Colonic mucosa (tissue), 4 donors: ENCODE measurements at regions not wholly inside any gene's neighbourhood (a gene's known extent, or its start where the extent isn't known, plus 50 kb on each side); places are given as distances from the start of the nearest gene placed in this dataset.

Source experiments
- DNase-seq: peaks from one replicate; pipeline ENCODE4 v3.0.0-alpha.2; 2020
- H3K27ac ChIP-seq: fragments of 200-600 bp; one replicate; pipeline ENCODE4 v1.8.0; 2021
- H3K27me3 ChIP-seq: fragments of 200-600 bp; one replicate; pipeline ENCODE4 v1.8.0; 2021
- H3K36me3 ChIP-seq: fragments of 200-600 bp; one replicate; pipeline ENCODE4 v1.8.0; 2021
- H3K4me1 ChIP-seq: fragments of 200-600 bp; one replicate; pipeline ENCODE4 v1.8.0; 2021; ENCODE audit warnings: mild to moderate bottlenecking
- H3K4me3 ChIP-seq: fragments of 200-600 bp; one replicate; pipeline ENCODE4 v1.8.0; 2021
- H3K9ac ChIP-seq, 2 donors: one replicate each; pipeline ENCODE4 v1.7.0; 2013; ENCODE audit warnings: control low read depth in 2 of 2, low read depth in 2 of 2, low read length in 2 of 2
- H3K9me3 ChIP-seq: fragments of 200-600 bp; one replicate; pipeline ENCODE4 v1.8.0; 2021
- intact Hi-C: fragments of 100-400 bp; cut with DNase I; formaldehyde crosslinking; loops from one replicate; pipeline ENCODE4 v1.14.1; 2022
- TF ChIP-seq, protein P1 (sequence below): fragments of 200-600 bp; IDR thresholded peaks from one replicate; pipeline ENCODE4 v1.8.0; 2022; ENCODE audit warnings: antibody characterized with exemption, mild to moderate bottlenecking
- donor health status: healthy.
- donor health status: DM: no; HTN: no; CAD: no.
- donor health status: DM: no; HTN: no; CAD: no.

- intact Hi-C loops, result no loop called here
- H3K9me3 ChIP-seq, result no peaks in the 10 kb centered on the region
- TF ChIP-seq, protein P1, sequence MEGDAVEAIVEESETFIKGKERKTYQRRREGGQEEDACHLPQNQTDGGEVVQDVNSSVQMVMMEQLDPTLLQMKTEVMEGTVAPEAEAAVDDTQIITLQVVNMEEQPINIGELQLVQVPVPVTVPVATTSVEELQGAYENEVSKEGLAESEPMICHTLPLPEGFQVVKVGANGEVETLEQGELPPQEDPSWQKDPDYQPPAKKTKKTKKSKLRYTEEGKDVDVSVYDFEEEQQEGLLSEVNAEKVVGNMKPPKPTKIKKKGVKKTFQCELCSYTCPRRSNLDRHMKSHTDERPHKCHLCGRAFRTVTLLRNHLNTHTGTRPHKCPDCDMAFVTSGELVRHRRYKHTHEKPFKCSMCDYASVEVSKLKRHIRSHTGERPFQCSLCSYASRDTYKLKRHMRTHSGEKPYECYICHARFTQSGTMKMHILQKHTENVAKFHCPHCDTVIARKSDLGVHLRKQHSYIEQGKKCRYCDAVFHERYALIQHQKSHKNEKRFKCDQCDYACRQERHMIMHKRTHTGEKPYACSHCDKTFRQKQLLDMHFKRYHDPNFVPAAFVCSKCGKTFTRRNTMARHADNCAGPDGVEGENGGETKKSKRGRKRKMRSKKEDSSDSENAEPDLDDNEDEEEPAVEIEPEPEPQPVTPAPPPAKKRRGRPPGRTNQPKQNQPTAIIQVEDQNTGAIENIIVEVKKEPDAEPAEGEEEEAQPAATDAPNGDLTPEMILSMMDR, result no peak
- no peak for DNase-seq
- no peaks in the 10 kb centered on the region for H3K27me3 ChIP-seq
- H3K27ac ChIP-seq, result no peak overlapping the region
- no peaks in the 10 kb centered on the region for H3K4me1 ChIP-seq
- H3K36me3 ChIP-seq, result no peaks in the 10 kb centered on the region
- no peak overlapping the region for H3K9ac ChIP-seq
- H3K4me3 ChIP-seq, result no peak overlapping the region
These were observed 228.8 kb downstream of the DHX35 start for GRCh38 chr20:39190666-39191570.

DNA sequence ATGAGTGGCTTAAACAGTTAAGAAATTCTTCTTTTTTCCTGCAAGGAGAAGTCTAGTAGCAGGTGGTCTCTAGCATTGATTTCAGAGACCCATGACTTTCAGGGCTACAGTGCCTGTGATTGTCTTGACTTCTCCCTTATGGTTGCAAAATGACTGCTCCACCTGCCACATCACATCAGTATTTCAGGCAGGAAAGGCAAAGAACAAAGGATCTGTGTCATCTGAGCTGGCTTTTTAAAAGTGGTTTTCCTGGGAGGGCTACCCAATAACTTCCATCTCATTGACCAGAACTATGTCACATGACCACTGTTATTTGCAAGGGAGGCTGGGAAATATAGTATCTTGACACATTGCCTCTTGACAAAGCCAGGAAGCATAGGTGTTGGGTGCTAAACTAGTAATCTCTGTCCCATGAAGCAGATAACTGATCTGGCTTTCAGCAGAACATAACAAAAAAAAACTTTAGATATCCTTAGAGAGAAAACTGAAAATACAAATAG lies 226.2 kb downstream of the DHX35 start:
- intact Hi-C loops, result no loop called here
- Histone ChIP-seq H3K9me3 (no peaks in the 10 kb centered on the region), H3K36me3 (no peaks in the 10 kb centered on the region), H3K4me1 (no peaks in the 10 kb centered on the region), H3K27ac (no peak overlapping the region), H3K27me3 (no peaks in the 10 kb centered on the region), H3K4me3 (no peak overlapping the region), H3K9ac (no peak overlapping the region)
- DNase-seq, result no peak
- TF ChIP-seq, protein P1, result no peak

DNA sequence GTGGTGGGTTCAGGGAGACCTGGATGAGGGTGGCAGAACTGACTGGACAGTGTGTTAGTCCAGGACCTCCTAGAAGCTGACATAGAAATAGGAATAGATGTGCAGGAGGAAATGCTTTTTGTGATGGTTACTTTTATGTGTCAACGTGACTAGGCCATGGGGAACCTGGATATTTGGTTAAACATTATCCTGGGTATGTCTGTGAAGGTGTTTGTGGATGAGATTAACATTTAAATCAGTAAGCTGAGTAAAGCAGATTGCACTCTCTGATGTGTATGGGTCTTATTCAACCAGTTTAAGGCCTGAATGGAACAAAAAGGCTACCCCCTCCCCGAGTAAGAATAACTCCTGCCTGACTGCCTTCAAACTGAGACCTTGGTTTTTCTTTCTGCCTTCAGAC lies 219.3 kb downstream of the DHX35 start:
- intact Hi-C loops, result no loop called here
- no peak overlapping the region for H3K27ac ChIP-seq
- H3K4me1 ChIP-seq, result no peaks in the 10 kb centered on the region
- DNase-seq, result no peak
- no peaks in the 10 kb centered on the region for H3K9me3 ChIP-seq
- no peak overlapping the region for H3K4me3 ChIP-seq
- no peaks in the 10 kb centered on the region for H3K36me3 ChIP-seq
- H3K9ac ChIP-seq, result no peak overlapping the region
- H3K27me3 ChIP-seq, result no peaks in the 10 kb centered on the region
- TF ChIP-seq, protein P1, result no peak

DNA sequence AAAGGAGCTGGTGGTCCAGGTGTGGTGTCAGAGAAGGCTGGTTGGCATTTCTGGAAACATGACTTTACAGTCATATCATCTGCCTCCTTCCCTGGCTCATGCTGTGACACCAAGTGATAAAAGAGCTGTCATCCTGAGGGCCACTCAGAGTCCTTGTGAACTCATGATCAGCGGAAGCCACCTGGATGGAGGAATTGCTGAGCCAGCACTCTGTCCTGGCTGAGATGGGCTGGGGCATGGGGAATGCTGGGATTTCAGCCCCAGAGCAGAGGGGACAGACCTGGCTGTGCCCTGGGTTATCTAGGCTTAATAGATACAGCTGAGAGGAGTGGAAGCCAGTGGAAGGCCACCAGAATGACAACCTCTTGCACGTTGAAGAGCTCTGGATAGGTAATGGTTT lies 214.3 kb downstream of the DHX35 start:
- no peaks in the 10 kb centered on the region for H3K36me3 ChIP-seq
- H3K4me3 ChIP-seq, result no peak overlapping the region
- H3K4me1 ChIP-seq, result no peaks in the 10 kb centered on the region
- TF ChIP-seq, protein P1, result no peak
- H3K27ac ChIP-seq, result no peak overlapping the region
- no peak overlapping the region for H3K9ac ChIP-seq
- H3K9me3 ChIP-seq, result no peaks in the 10 kb centered on the region
- intact Hi-C loops, result no loop called here
- no peak for DNase-seq
- H3K27me3 ChIP-seq, result no peaks in the 10 kb centered on the region

DNA sequence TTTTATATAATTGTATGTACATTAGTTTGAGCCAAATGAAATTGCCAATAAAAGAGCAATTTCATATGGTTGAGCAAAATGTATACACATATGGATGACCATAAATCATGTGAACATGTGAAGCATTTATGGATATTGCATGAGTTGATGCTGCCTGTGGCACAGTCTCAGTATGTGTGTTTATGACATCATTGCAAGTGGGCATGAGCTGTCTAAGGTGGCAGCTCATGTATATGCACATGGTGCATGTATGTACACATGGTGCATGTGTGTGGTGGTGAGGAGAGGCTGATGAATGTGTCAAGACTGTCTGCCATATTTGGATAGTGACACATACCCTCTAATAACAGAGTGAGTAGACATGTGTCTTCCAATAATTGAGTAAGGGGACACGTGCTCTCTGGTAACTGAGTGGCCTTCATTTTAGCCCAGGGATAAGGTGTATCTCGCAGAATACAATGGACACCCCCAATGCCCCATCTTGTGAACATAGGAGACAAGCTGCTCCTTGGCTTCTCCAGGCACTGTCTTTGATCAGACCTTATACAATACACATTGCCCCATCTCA lies 208.8 kb downstream of the DHX35 start:
- no peaks in the 10 kb centered on the region for H3K36me3 ChIP-seq
- no peak for DNase-seq
- intact Hi-C loops, result no loop called here
- TF ChIP-seq, protein P1, result no peak
- H3K4me3 ChIP-seq, result no peak overlapping the region
- H3K9ac ChIP-seq, result no peak overlapping the region
- H3K27me3 ChIP-seq, result no peaks in the 10 kb centered on the region
- H3K9me3 ChIP-seq, result no peaks in the 10 kb centered on the region
- H3K4me1 ChIP-seq, result no peaks in the 10 kb centered on the region
- H3K27ac ChIP-seq, result no peak overlapping the region
